K562 (cell line): ENCODE measurements at regions not wholly inside any gene's neighbourhood (a gene's known extent, or its start where the extent isn't known, plus 50 kb on each side); places are given as distances from the start of the nearest gene placed in this dataset.

Experiments used
- ATAC-seq: fragments of 200-7000 bp; cut with Tn5 transposase; 3 replicates; pipeline ENCODE4 v1.9.1; 2020; ENCODE audit warnings: moderate library complexity
- BruUV-seq: library from RNA; stranded (reverse); fragments of 400-500 nt; replicated peaks from 2 replicates; lab custom pipeline; 2021; lab: Mats Ljungman, UMichigan
- CTCF ChIA-PET: fragments of 300-600 bp; formaldehyde crosslinking; extraction: SDS; loops from one replicate; lab custom pipeline; 2021; ENCODE audit warnings: low intra/inter-chr PET ratio; lab: Yijun Ruan, JAX
- POLR2A ChIA-PET: fragments of 300-600, 350-650 bp; sonication (Branson Sonifier 250); formaldehyde crosslinking; extraction: SDS; loops from one replicate; lab custom pipeline; 2021; ENCODE audit warnings: antibody characterized with exemption, inconsistent platforms; lab: Yijun Ruan, JAX
- DNase-seq, 4 experiments: peaks; one replicate each; pipeline versions ENCODE4 v3.0.0 to v3.0.0-alpha.2; 2011 to 2018; ENCODE audit warnings: low spot score in 3 of 4, mixed read lengths in 3 of 4; ENCODE audit errors: extremely low read depth in 1 of 4
- FAIRE-seq: peaks from 2 replicates; lab custom pipeline; 2011; peaks lifted over from hg19 to GRCh38; lab: Jason Lieb, UNC
- H2AFZ ChIP-seq: 2 replicates; pipeline ENCODE4 v1.6.0; 2011; ENCODE audit warnings: low read depth, low read length, control low read depth, inconsistent platforms
- H3K27ac ChIP-seq: fragments of 200-600 bp; 3 replicates; pipeline ENCODE4 v1.8.0; 2011; ENCODE audit warnings: low read depth, mild to moderate bottlenecking, control low read depth, inconsistent platforms, low read length, moderate library complexity, mixed read lengths; ENCODE audit errors: extremely low read depth
- H3K27me3 ChIP-seq, 2 experiments: fragments of 300-600 bp in 1 of 2; 2 replicates in 1 of 2; 3 replicates in 1 of 2; pipeline versions ENCODE4 v1.6.0 to v1.8.0; 2011; ENCODE audit warnings: inconsistent platforms in 2 of 2, low read length in 2 of 2, mild to moderate bottlenecking in 1 of 2, mixed read lengths in 1 of 2, moderate library complexity in 1 of 2; ENCODE audit not compliant: control insufficient read depth in 2 of 2, insufficient read depth in 2 of 2
- H3K36me3 ChIP-seq: fragments of 300-600 bp; 3 replicates; pipeline ENCODE4 v1.8.0; 2011; ENCODE audit warnings: mild to moderate bottlenecking, low read length, inconsistent platforms; ENCODE audit not compliant: control insufficient read depth, insufficient read depth
- H3K4me1 ChIP-seq, 2 experiments: fragments of 200-600 bp in 1 of 2; replicated peaks in 1 of 2; 2 replicates in 1 of 2; 3 replicates in 1 of 2; pipeline versions ENCODE4 v1.5.1 to v1.8.0; 2011; ENCODE audit warnings: inconsistent platforms in 2 of 2, low read length in 2 of 2, mild to moderate bottlenecking in 1 of 2, mixed read lengths in 1 of 2, moderate library complexity in 1 of 2; ENCODE audit not compliant: control insufficient read depth in 2 of 2, insufficient read depth in 2 of 2
- H3K4me2 ChIP-seq: 2 replicates; pipeline ENCODE4 v1.6.1; 2011; ENCODE audit warnings: low read length, control low read depth, inconsistent platforms, mixed read lengths; ENCODE audit not compliant: insufficient read depth
- H3K4me3 ChIP-seq: fragments of 200-600 bp; sonication (generic), shearing (Covaris generic); 2 replicates; pipeline ENCODE4 v1.5.1; 2016; ENCODE audit warnings: control low read depth, inconsistent platforms
- H3K79me2 ChIP-seq: fragments of 200-600 bp; 3 replicates; pipeline ENCODE4 v1.8.0; 2011; ENCODE audit warnings: low read length, inconsistent platforms; ENCODE audit not compliant: control insufficient read depth, insufficient read depth
- H3K9ac ChIP-seq, 2 experiments: 2 replicates each; pipeline versions ENCODE4 v1.6.0 to v1.6.1; 2011; ENCODE audit warnings: low read depth in 2 of 2, low read length in 2 of 2, control low read depth in 1 of 2, inconsistent platforms in 1 of 2, mild to moderate bottlenecking in 1 of 2, mixed read lengths in 1 of 2; ENCODE audit not compliant: insufficient read depth in 1 of 2
- H3K9me1 ChIP-seq: one replicate; pipeline ENCODE4 v1.6.0; 2011; ENCODE audit warnings: inconsistent platforms, mild to moderate bottlenecking, low read length, moderate library complexity; ENCODE audit not compliant: control insufficient read depth, insufficient read depth
- H3K9me3 ChIP-seq: replicated peaks from 2 replicates; pipeline ENCODE4 v1.5.1; 2011; ENCODE audit warnings: low read depth, low read length, inconsistent platforms; ENCODE audit not compliant: control insufficient read depth, insufficient read depth
- H4K20me1 ChIP-seq: replicated peaks from 2 replicates; pipeline ENCODE4 v1.6.1; 2011; ENCODE audit warnings: low read length, inconsistent platforms, mixed read lengths; ENCODE audit not compliant: control insufficient read depth, insufficient read depth
- ARID1B ChIP-seq: fragments of 450-650 bp; IDR thresholded peaks from 2 replicates; pipeline ENCODE4 v1.6.1; 2016; ENCODE audit warnings: antibody characterized with exemption, mild to moderate bottlenecking, inconsistent platforms
- C11orf30 ChIP-seq: fragments of 450-650 bp; IDR thresholded peaks from 2 replicates; pipeline ENCODE4 v1.6.1; 2016; ENCODE audit warnings: low read depth, mild to moderate bottlenecking
- COPS2 ChIP-seq: fragments of 450-650 bp; conservative IDR thresholded peaks from 2 replicates; pipeline ENCODE4 v1.6.1; 2016; ENCODE audit warnings: mild to moderate bottlenecking, moderate library complexity
- DNMT1 ChIP-seq: fragments of 450-650 bp; IDR thresholded peaks from 2 replicates; pipeline ENCODE4 v1.6.1; 2016; ENCODE audit warnings: antibody characterized with exemption, mild to moderate bottlenecking
- MAFK ChIP-seq: IDR thresholded peaks from 2 replicates; pipeline ENCODE4 v1.6.1; 2011; ENCODE audit warnings: low read length, improper control_type of control experiment
- MYBL2 ChIP-seq, 2 experiments: fragments of 450-650 bp in 1 of 2; sonication (generic) in 1 of 2; formaldehyde crosslinking in 1 of 2; IDR thresholded peaks; 2 replicates each; pipeline versions ENCODE4 v1.6.1 to v1.8.1; 2017 to 2022; ENCODE audit warnings: borderline replicate concordance in 1 of 2, inconsistent platforms in 1 of 2, low read depth in 1 of 2, mild to moderate bottlenecking in 1 of 2, missing genetic modification reagents in 1 of 2, moderate library complexity in 1 of 2
- THRAP3 ChIP-seq: fragments of 450-650 bp; IDR thresholded peaks from 2 replicates; pipeline ENCODE4 v1.6.1; 2016; ENCODE audit warnings: mild to moderate bottlenecking, inconsistent platforms, borderline replicate concordance
- ZNF445 ChIP-seq: fragments of 250-450 bp; sonication (Bioruptor Pico); IDR thresholded peaks from 2 replicates; pipeline ENCODE4 v1.4.0; 2020; ENCODE audit warnings: low read depth, mild to moderate bottlenecking, moderate library complexity
- ZNF589 ChIP-seq: fragments of 200-800 bp; sonication (Bioruptor generic); IDR thresholded peaks from 2 replicates; pipeline ENCODE4 v1.6.1; 2016; ENCODE audit warnings: low read depth, missing genetic modification characterization, missing compliant biosample characterization
- WGBS: fragments of 100-300 bp; shearing (Covaris generic); methylation state at CpG from one replicate; pipeline ENCODE4 v1.1.6; 2016; ENCODE audit warnings: low coverage, mixed read lengths; ENCODE audit not compliant: insufficient coverage; ENCODE audit errors: missing lambda C conversion rate; 5-methylcytosine and 5-hydroxymethylcytosine counted together
- in situ Hi-C: fragments of 300-500 bp; cut with MboI; formaldehyde crosslinking; loops from 4 replicates; pipeline ENCODE4 v1.15.0; 2018; ENCODE audit warnings: inconsistent platforms, mixed read lengths
- intact Hi-C: fragments of 100-400 bp; cut with micrococcal nuclease; formaldehyde crosslinking; loops from 2 replicates; pipeline ENCODE4 v1.14.2; 2022
- TF ChIP-seq, protein P1 (sequence below): fragments of 450-650 bp; IDR thresholded peaks from 2 replicates; pipeline ENCODE4 v1.6.1; 2016; ENCODE audit warnings: missing biosample characterization, missing genetic modification characterization
- TF ChIP-seq, protein P2 (sequence below): fragments of 250-450 bp; sonication (Bioruptor Pico); IDR thresholded peaks from 2 replicates; pipeline ENCODE4 v1.5.0; 2021; ENCODE audit warnings: mild to moderate bottlenecking, moderate library complexity

DNA sequence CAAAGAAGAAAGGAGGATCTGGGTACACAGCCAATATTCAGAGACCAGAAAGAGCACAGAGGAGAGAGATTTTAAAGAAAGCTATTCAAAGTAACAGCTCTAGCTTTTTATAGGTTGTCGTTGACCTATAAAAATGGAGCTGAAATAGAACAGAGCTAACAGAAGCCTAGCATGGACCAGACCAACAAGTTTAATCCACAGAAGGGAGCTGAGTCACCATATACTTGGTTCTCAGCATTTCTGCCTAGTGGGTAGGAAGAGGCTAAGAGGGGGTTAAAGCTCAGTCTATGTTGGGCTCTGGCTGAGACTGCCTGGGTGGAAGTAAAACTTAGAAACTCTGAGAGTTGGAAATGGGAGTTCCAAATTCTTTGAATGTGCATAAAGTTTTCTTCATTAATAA is 678.0 kb upstream of the CDH2 start:
- H3K4me1 ChIP-seq, result no peaks in the 10 kb centered on the region
- FAIRE-seq (no peak), ATAC-seq (no peak), DNase-seq (no peak)
- no peaks in the 10 kb centered on the region for H3K9me1 ChIP-seq
- no peaks in the 10 kb centered on the region for H3K79me2 ChIP-seq
- 0 out of 2 replicates have a peak, but pooled peaks cover 2% of the 10 kb centered on the region for H3K9me3 ChIP-seq
- ChIA-PET POLR2A (interaction anchor here (1.0 kb wide), 1 partner anchor 917 kb away, joined by 3 read pairs; no protein-coding TSS in a partner anchor), CTCF (no interaction called here)
- H3K36me3 ChIP-seq, result no peaks in the 10 kb centered on the region
- in situ Hi-C loops, result no loop called here
- no peak overlapping the region for H3K4me2 ChIP-seq
- no peaks in the 10 kb centered on the region for H3K27me3 ChIP-seq
- WGBS, result 7% methylated on average over 1 of the region's 1 CpG
- intact Hi-C loops, result no loop called here
- BruUV-seq, result no TSS peak
- no peak overlapping the region for H3K9ac ChIP-seq
- no peak for TF ChIP-seq ZNF589 (CRISPR knock-in tag)
- H2AFZ ChIP-seq, result no peak overlapping the region
- no peak overlapping the region for H3K4me3 ChIP-seq
- H3K27ac ChIP-seq, result no peak overlapping the region
- no peaks in the 10 kb centered on the region for H4K20me1 ChIP-seq

DNA sequence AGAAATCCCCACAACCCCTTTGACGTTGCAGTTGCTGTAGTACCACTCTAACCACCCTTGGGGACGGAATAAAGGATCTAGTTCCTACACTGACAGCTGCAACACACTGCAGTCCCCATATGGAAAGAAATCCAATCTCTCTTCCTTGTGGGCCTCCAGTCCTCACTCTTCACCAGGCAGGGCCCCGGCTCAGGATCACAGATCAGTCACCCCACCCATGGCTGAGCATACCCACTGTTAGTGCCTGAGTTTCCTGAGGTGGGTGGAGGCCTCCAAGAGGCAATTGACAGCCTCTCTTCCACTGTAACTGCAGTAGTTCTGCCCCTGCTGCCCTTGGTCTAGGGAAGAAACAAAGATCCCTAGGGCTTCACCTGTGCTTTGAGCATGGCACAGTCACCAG is 670.0 kb upstream of the CDH2 start:
- no peaks in the 10 kb centered on the region for H3K79me2 ChIP-seq
- no peaks in the 10 kb centered on the region for H3K27me3 ChIP-seq
- CTCF ChIA-PET, result no interaction called here
- ATAC-seq (no peak), FAIRE-seq (no peak), DNase-seq (no peak)
- POLR2A ChIA-PET, result no interaction called here
- 0% methylated on average over 3 of the region's 3 CpGs for WGBS
- H3K4me3 ChIP-seq, result no peak overlapping the region
- no peak overlapping the region for H2AFZ ChIP-seq
- no peaks in the 10 kb centered on the region for H3K36me3 ChIP-seq
- H3K9me3 ChIP-seq, result no peaks in the 10 kb centered on the region; the same call in 1 of the 2 replicates
- H3K27ac ChIP-seq, result no peak overlapping the region
- intact Hi-C loops, result loop anchor here (10.0 kb wide), 1 partner anchor 58 kb away; no protein-coding TSS in a partner anchor
- H3K4me1 ChIP-seq, result no peaks in the 10 kb centered on the region
- no peak overlapping the region for H3K9ac ChIP-seq
- H4K20me1 ChIP-seq, result no peaks in the 10 kb centered on the region
- in situ Hi-C loops, result no loop called here
- no TSS peak for BruUV-seq
- H3K9me1 ChIP-seq, result no peaks in the 10 kb centered on the region
- no peak overlapping the region for H3K4me2 ChIP-seq
- TF ChIP-seq ZNF445 (CRISPR knock-in tag), result no peak
- TF ChIP-seq, protein P1, sequence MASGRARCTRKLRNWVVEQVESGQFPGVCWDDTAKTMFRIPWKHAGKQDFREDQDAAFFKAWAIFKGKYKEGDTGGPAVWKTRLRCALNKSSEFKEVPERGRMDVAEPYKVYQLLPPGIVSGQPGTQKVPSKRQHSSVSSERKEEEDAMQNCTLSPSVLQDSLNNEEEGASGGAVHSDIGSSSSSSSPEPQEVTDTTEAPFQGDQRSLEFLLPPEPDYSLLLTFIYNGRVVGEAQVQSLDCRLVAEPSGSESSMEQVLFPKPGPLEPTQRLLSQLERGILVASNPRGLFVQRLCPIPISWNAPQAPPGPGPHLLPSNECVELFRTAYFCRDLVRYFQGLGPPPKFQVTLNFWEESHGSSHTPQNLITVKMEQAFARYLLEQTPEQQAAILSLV (tag), result no peak
- TF ChIP-seq THRAP3, result no peak
- no peak for TF ChIP-seq COPS2
- TF ChIP-seq, protein P2, sequence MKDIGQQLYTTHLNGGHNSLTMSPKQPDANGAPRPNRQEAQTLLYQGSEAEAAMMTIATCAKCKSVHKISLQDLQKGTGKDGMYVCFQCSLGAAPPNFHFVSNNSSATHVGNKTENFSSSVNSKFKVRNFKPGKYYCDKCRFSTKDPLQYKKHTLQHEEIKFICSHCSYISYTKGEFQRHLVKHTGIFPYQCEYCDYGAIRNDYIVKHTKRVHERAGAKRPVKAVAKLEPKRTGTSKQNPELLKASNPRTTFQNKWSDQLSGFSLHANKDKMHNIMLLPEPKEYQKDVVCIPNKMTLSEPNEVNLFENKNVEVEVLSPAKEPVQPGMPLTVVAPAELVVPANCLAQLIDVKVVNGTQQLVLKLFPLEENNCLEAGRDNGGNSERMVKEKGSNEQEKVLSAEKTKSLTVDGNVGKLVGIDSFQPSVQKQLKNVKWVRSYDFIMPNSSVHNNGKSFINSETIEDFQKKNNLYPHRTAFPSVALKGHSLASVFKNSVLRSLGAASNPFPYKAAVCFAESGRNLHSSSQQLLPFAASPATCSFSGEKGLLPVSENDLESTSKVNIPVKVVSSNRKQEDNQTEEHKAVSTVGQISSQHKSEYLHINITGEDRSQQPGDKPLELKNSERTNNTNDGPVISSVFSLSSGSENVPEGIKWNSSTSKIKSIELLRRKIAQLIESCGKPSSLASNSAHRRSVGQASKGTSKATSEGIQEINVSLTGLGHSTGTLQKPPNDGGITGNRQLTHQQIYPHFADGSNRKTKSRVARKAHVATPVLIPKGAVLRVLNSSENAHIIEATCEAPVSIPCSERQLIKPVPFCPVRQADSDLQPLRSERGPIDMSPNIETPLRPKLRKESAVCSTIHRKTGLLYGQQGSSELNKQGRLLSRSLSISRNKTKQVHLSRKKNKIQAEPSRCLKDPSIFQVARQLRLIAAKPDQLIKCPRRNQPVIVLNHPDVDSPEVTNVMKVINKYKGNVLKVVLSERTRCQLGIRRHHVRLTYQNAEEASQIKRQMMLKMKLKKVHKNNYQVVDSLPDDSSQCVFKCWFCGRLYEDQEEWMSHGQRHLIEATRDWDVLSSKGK, result no peak
- TF ChIP-seq MAFK, result no peak
- no peak for TF ChIP-seq DNMT1
- TF ChIP-seq C11orf30, result no peak
- no peak for TF ChIP-seq ARID1B
- no peak for TF ChIP-seq MYBL2 (IDR thresholded peaks at IDR 0.05; ENCODE audit: low read depth)
- no peak for TF ChIP-seq MYBL2 (CRISPR knock-in tag; IDR thresholded peaks at IDR 0.05; ENCODE audit: borderline replicate concordance)
